ENCODE measurements at regions not wholly inside any gene's neighbourhood (a gene's known extent, or its start where the extent isn't known, plus 50 kb on each side); places are given as distances from the start of the nearest gene placed in this dataset.

DNA sequence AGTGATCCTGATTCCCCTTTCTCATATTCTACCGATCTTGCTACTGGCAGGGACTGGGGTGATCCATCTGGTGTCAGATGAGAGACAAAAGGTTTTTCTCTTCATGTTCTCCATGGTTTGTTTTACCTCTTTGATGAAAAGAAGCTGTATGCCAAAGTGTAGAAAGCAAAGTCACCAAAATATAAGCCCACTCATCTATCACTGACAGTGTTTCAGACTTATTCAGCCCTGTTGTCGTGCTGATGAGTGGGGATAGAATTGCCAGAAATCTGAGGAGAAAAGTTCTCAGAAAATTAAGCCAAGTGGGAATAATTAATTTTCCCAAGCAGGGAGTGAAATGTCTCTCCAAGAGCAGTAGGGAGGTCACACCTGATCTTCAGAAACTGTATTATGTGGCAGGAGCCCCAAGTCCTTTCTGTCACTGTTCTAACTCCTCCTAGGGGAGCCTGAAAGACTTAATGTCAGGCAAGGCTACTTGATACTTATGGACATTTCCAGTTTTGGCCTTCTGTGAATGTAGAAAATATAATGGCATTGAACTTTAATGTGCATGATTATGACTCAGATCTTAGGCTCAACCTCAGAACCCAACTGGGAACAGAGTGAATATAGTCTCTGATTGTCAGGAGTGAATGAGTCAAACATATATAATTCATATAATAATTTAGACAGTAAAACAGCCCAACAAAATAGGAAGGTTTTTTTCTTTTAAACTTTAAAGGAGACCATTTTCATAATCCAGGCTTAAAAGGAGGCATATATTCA, 298.1 kb downstream of the ANKRD50 start:
- H3K27me3 ChIP-seq (ENCODE audit: control insufficient read depth, insufficient read depth, low read length): no peaks in the 10 kb centered on the region
- H3K4me3 ChIP-seq (ENCODE audit: low read length): no peak overlapping the region
- H3K36me3 ChIP-seq (ENCODE audit: control insufficient read depth, insufficient read depth, low read length): no peaks in the 10 kb centered on the region
- H3K4me1 ChIP-seq (ENCODE audit: control insufficient read depth, insufficient read depth, low read length): peaks cover 3% of the 10 kb centered on the region
- no peaks in the 10 kb centered on the region for H3K9me3 ChIP-seq (replicated peaks; ENCODE audit: control insufficient read depth, low read depth, low read length)
- H3K27ac ChIP-seq (ENCODE audit: low read length): peak overlapping the region; percentile 75
- WGBS (ENCODE audit: insufficient coverage): no CpG with 5 or more reads among the region's 2 CpGs
- peak; percentile 19 for DNase-seq

DNA sequence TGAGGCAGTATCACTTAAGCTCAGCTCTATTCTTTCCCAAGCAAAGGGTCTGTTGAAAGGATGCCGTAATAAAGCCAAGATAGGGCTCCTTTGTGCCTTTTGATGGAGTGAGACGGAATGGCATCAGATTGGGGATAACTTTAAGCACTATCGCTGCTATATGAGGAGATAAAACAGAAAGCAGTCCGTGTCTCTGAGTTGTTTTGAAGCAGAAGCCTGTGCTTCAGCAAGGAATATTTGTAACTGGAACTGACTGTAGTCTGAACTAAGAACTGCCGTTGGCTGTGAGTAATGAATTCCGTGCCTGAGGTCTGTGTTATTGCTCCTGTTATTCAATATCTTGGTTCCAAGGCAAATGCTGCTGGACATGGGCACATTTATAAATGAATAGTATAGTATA, 297.4 kb downstream of the ANKRD50 start:
- peak overlapping the region; percentile 75 for H3K27ac ChIP-seq (ENCODE audit: low read length)
- WGBS (ENCODE audit: insufficient coverage): 31% methylated on average over 6 of the region's 6 CpGs
- peak overlapping the region; percentile 19 for H3K4me3 ChIP-seq (ENCODE audit: low read length)
- H3K27me3 ChIP-seq (ENCODE audit: control insufficient read depth, insufficient read depth, low read length): no peaks in the 10 kb centered on the region
- H3K36me3 ChIP-seq (ENCODE audit: control insufficient read depth, insufficient read depth, low read length): no peaks in the 10 kb centered on the region
- DNase-seq: peak; percentile 66
- no peaks in the 10 kb centered on the region for H3K9me3 ChIP-seq (replicated peaks; ENCODE audit: control insufficient read depth, low read depth, low read length)
- peaks cover 3% of the 10 kb centered on the region for H3K4me1 ChIP-seq (ENCODE audit: control insufficient read depth, insufficient read depth, low read length)

- no peaks in the 10 kb centered on the region for H3K36me3 ChIP-seq (ENCODE audit: control insufficient read depth, insufficient read depth, low read length)
- no peak overlapping the region for H3K27ac ChIP-seq (ENCODE audit: low read length)
- no CpG with 5 or more reads among the region's 2 CpGs for WGBS (ENCODE audit: insufficient coverage)
- no peaks in the 10 kb centered on the region for H3K9me3 ChIP-seq (replicated peaks; ENCODE audit: control insufficient read depth, low read depth, low read length)
- no peak for DNase-seq
- H3K4me1 ChIP-seq (ENCODE audit: control insufficient read depth, insufficient read depth, low read length): peaks cover 3% of the 10 kb centered on the region
- no peaks in the 10 kb centered on the region for H3K27me3 ChIP-seq (ENCODE audit: control insufficient read depth, insufficient read depth, low read length)
- no peak overlapping the region for H3K4me3 ChIP-seq (ENCODE audit: low read length)
These were observed 295.2 kb downstream of the ANKRD50 start for GRCh38 chr4:124417371-124417770.

DNA sequence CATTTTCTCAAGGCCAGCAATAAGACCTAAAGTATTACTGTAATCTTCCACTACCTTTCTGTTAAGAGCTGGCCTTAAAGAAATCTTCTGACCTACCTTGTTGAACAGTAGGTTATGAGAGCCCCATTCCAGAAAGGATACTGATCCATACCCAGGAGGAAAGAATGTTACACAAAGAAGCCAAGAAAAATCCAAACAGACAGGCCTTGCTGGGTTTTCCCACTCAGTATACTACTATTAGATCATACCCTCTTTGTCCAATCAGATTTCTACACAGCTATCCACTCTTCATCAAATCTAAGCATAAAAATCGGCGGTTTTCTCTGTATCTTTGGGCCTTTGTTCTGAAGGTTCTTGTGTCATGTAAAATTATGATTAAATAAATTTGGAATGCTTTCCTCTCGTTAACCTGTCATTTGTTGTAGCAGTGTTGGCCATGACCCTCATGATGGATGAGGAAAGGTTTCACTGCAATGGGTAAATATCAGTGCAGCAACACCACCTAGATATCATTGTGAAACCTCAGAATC, 292.3 kb downstream of the ANKRD50 start:
- Histone ChIP-seq H3K4me1 (ENCODE audit: control insufficient read depth, insufficient read depth, low read length) (peaks cover 2% of the 10 kb centered on the region), H3K36me3 (ENCODE audit: control insufficient read depth, insufficient read depth, low read length) (no peaks in the 10 kb centered on the region), H3K4me3 (ENCODE audit: low read length) (no peak overlapping the region), H3K9me3 (replicated peaks; ENCODE audit: control insufficient read depth, low read depth, low read length) (no peaks in the 10 kb centered on the region), H3K27ac (ENCODE audit: low read length) (no peak overlapping the region), H3K27me3 (ENCODE audit: control insufficient read depth, insufficient read depth, low read length) (no peaks in the 10 kb centered on the region)
- WGBS (ENCODE audit: insufficient coverage): no CpG with 5 or more reads among the region's 3 CpGs
- no peak for DNase-seq

DNA sequence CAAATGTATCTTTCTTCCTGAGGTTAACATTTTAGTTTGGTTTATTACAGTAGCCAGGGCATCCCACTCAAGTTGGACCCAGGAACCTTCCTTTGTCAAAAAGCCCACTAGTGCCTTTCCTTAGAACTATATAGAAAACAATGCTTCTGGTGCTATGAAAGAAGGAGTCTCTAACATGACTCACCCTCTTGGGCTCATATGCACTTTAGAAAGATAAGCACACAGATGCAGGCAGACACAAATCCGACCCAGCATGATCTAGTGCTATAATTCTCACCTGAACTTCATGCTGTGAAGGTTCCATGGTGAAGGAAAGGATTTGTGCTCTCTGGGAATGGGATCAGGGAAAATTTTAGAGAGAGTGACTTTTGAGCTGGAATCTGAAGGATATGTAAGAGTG, 289.4 kb downstream of the ANKRD50 start:
- WGBS (ENCODE audit: insufficient coverage): no CpG with 5 or more reads among the region's 1 CpG
- Histone ChIP-seq H3K27me3 (ENCODE audit: control insufficient read depth, insufficient read depth, low read length) (no peaks in the 10 kb centered on the region), H3K4me3 (ENCODE audit: low read length) (no peak overlapping the region), H3K9me3 (replicated peaks; ENCODE audit: control insufficient read depth, low read depth, low read length) (no peaks in the 10 kb centered on the region), H3K27ac (ENCODE audit: low read length) (no peak overlapping the region), H3K4me1 (ENCODE audit: control insufficient read depth, insufficient read depth, low read length) (peaks cover 3% of the 10 kb centered on the region), H3K36me3 (ENCODE audit: control insufficient read depth, insufficient read depth, low read length) (no peaks in the 10 kb centered on the region)
- DNase-seq: no peak

- Histone ChIP-seq H3K4me1 (ENCODE audit: control insufficient read depth, insufficient read depth, low read length) (peaks cover 5% of the 10 kb centered on the region), H3K27me3 (ENCODE audit: control insufficient read depth, insufficient read depth, low read length) (no peaks in the 10 kb centered on the region), H3K9me3 (replicated peaks; ENCODE audit: control insufficient read depth, low read depth, low read length) (no peaks in the 10 kb centered on the region), H3K36me3 (ENCODE audit: control insufficient read depth, insufficient read depth, low read length) (no peaks in the 10 kb centered on the region), H3K4me3 (ENCODE audit: low read length) (no peak overlapping the region), H3K27ac (ENCODE audit: low read length) (no peak overlapping the region)
- DNase-seq: no peak
- WGBS (ENCODE audit: insufficient coverage): no CpG with 5 or more reads among the region's 1 CpG
These were observed 286.3 kb downstream of the ANKRD50 start for GRCh38 chr4:124426279-124426678.

DNA sequence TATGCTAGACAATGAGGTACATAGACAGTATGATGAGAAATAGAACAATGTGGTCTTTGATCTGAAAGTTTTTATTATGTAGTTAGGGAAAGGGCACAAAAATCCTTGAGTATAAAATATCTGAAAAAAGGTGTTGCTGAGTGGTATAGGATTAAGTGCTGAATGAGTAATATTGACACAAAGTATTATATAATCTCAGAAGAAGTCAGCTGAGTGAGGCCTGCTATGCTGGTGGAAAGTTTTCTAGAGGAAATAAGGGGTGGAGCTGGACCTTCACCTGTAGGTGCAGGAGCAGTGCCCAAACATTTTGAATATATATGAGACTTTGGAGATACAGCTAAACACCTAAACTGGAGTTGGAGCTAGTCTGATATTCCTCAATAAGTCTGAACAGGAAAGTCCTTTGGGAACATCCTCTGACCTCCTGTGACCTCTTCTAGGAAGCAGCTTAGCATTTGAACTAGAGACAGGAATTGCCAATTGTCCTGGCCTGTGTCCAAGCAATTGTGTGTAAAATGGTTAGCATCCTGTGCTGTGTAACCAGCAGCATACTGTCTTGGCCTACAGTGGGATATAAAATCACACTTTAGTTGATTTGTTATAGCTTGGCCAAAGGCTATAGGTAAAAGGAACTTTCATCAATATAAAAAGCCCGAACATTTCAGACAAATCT, 285.3 kb downstream of the ANKRD50 start:
- Histone ChIP-seq H3K27me3 (ENCODE audit: control insufficient read depth, insufficient read depth, low read length) (no peaks in the 10 kb centered on the region), H3K4me3 (ENCODE audit: low read length) (no peak overlapping the region), H3K9me3 (replicated peaks; ENCODE audit: control insufficient read depth, low read depth, low read length) (no peaks in the 10 kb centered on the region), H3K4me1 (ENCODE audit: control insufficient read depth, insufficient read depth, low read length) (peaks cover 5% of the 10 kb centered on the region), H3K36me3 (ENCODE audit: control insufficient read depth, insufficient read depth, low read length) (no peaks in the 10 kb centered on the region), H3K27ac (ENCODE audit: low read length) (no peak overlapping the region)
- no CpG with 5 or more reads among the region's 1 CpG for WGBS (ENCODE audit: insufficient coverage)
- DNase-seq: peak; percentile 63

DNA sequence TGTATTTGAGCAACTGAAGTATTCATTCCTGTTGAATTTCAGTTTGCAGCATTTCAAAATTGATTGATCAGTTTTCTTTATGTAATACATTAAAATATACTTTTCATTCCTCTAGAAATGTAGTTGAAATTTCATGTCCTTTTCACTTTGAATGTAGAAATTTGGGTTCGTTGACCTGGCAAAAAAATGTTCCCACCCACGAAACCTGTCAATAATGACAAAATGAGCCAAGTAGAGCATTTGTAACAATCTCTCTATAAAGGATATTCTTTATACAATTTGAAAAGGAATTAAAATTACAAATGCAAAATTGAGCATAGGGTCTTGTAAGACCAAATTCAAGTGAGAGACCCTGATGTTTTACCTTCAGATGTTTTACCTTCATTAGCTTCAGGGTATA, 283.9 kb downstream of the ANKRD50 start:
- no CpG with 5 or more reads among the region's 2 CpGs for WGBS (ENCODE audit: insufficient coverage)
- Histone ChIP-seq H3K9me3 (replicated peaks; ENCODE audit: control insufficient read depth, low read depth, low read length) (no peaks in the 10 kb centered on the region), H3K36me3 (ENCODE audit: control insufficient read depth, insufficient read depth, low read length) (no peaks in the 10 kb centered on the region), H3K4me3 (ENCODE audit: low read length) (no peak overlapping the region), H3K27me3 (ENCODE audit: control insufficient read depth, insufficient read depth, low read length) (no peaks in the 10 kb centered on the region), H3K27ac (ENCODE audit: low read length) (no peak overlapping the region), H3K4me1 (ENCODE audit: control insufficient read depth, insufficient read depth, low read length) (peaks cover 5% of the 10 kb centered on the region)
- no peak for DNase-seq

DNA sequence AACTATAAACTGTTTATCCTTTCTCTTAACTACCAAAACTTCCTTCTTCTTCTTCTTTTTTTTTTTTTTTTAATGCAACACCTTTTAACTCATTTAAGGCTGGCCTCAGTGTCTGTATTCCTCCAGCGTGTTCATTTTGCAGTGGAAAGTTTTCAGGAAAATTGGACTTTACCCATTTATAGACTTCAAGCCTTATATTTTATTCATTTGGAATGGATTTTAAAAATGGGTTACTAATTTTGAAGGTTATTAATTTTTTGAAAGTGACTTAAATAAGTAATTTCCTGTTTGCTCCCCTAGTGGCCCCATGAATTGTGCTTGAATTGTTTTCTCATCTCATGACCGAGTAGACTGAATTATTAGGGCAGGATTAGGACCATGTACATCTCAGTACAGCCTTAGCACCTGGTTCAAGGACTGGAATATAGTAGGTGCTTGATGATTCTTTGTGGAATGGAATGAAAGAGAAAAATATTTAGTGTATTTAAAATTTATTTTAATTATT, 282.7 kb downstream of the ANKRD50 start:
- H3K4me1 ChIP-seq (ENCODE audit: control insufficient read depth, insufficient read depth, low read length): peaks cover 5% of the 10 kb centered on the region
- H3K27me3 ChIP-seq (ENCODE audit: control insufficient read depth, insufficient read depth, low read length): no peaks in the 10 kb centered on the region
- no peak for DNase-seq
- H3K9me3 ChIP-seq (replicated peaks; ENCODE audit: control insufficient read depth, low read depth, low read length): no peaks in the 10 kb centered on the region
- WGBS (ENCODE audit: insufficient coverage): 33% methylated on average over 1 of the region's 2 CpGs
- H3K36me3 ChIP-seq (ENCODE audit: control insufficient read depth, insufficient read depth, low read length): no peaks in the 10 kb centered on the region
- H3K27ac ChIP-seq (ENCODE audit: low read length): peak overlapping the region; percentile 9
- no peak overlapping the region for H3K4me3 ChIP-seq (ENCODE audit: low read length)

- no peak overlapping the region for H3K4me3 ChIP-seq (ENCODE audit: low read length)
- no peak for DNase-seq
- H3K9me3 ChIP-seq (replicated peaks; ENCODE audit: control insufficient read depth, low read depth, low read length): no peaks in the 10 kb centered on the region
- no peaks in the 10 kb centered on the region for H3K27me3 ChIP-seq (ENCODE audit: control insufficient read depth, insufficient read depth, low read length)
- WGBS (ENCODE audit: insufficient coverage): no CpG with 5 or more reads among the region's 2 CpGs
- H3K4me1 ChIP-seq (ENCODE audit: control insufficient read depth, insufficient read depth, low read length): peaks cover 5% of the 10 kb centered on the region
- H3K36me3 ChIP-seq (ENCODE audit: control insufficient read depth, insufficient read depth, low read length): no peaks in the 10 kb centered on the region
- no peak overlapping the region for H3K27ac ChIP-seq (ENCODE audit: low read length)
These were observed 280.8 kb downstream of the ANKRD50 start for GRCh38 chr4:124431653-124432192.

Data from muscle of leg (tissue), 3 donors.